ENCODE measurements at regions not wholly inside any gene's neighbourhood (a gene's known extent, or its start where the extent isn't known, plus 50 kb on each side); places are given as distances from the start of the nearest gene placed in this dataset.

DNA sequence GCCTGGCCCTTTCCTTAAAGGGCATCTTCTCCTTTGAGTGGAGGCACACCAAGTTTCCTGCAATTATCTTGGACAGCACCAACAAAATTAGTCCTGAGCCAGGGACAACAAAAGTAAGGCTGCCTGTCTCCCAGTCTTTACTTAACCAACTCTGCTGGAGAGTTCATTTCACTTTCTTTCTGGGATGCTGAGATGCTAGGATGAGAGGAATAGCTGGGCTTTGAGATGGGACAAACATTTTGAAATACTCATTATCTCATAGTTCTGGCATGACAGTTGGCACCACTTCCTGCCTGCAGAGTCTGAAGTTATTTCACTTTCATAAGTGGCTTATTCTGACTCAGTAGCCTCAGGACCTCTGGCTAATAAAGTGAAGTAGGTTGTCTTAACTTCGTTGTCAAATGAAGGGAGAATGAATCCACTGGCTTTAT lies 157.0 kb downstream of the C9orf152 start:
- Histone ChIP-seq H3K4me1 (ENCODE audit: control insufficient read depth, insufficient read depth, low read length) (peaks cover 7% of the 10 kb centered on the region; the same call in 1 of the 2 replicates), H3K9me3 (replicated peaks; ENCODE audit: control insufficient read depth, insufficient read depth, low read length) (no peaks in the 10 kb centered on the region), H2AFZ (ENCODE audit: control insufficient read depth, low read depth, low read length) (no peak overlapping the region), H3K27me3 (replicated peaks in 1 of 2; ENCODE audit: control insufficient read depth in 2 of 2, insufficient read depth in 2 of 2, low read length in 1 of 2) (no peaks in the 10 kb centered on the region; a peak in 1 of 4 replicates), H3K36me3 (ENCODE audit: control insufficient read depth in 2 of 2, insufficient read depth in 2 of 2, low read length in 1 of 2) (peaks cover 1 to 4% of the 10 kb centered on the region in 2 experiments; a peak in 3 of 4 replicates), H3K27ac (ENCODE audit: control insufficient read depth, insufficient read depth) (peak overlapping the region; percentile 87), H3K4me3 (peak overlapping the region; percentile 100), H3K4me2 (ENCODE audit: control insufficient read depth, insufficient read depth) (peak overlapping the region; percentile 95), H4K20me1 (ENCODE audit: control insufficient read depth, insufficient read depth) (no peaks in the 10 kb centered on the region), H3K79me2 (ENCODE audit: control insufficient read depth, insufficient read depth, low read length) (peaks cover 73% of the 10 kb centered on the region), H3K9ac (ENCODE audit: control insufficient read depth, insufficient read depth, low read length) (peak overlapping the region; percentile 55)
- in situ Hi-C loops (cut with MboI) (loop anchor here (5.0 to 10.0 kb wide), 2 partner anchors 84 to 104 kb away; no protein-coding TSS in a partner anchor), intact Hi-C loops (cut with micrococcal nuclease; ENCODE audit: unreplicated experiment) (loop anchor here (1.0 to 10.0 kb wide), 5 partner anchors 42 to 204 kb away; partner anchors contain the start of gene TXN)
- RAD21 ChIA-PET (ENCODE audit: unreplicated experiment) = interaction anchor here (1.0 to 16.8 kb wide), 12 partner anchors 11 to 145 kb away, joined by 3 to 309 read pairs (median 14); no protein-coding TSS in a partner anchor
- SMC1A ChIA-PET (ENCODE audit: uncharacterized antibody, unreplicated experiment) = interaction anchor here (1.0 to 28.0 kb wide), 18 partner anchors 10 to 142 kb away, joined by 3 to 636 read pairs (median 9); no protein-coding TSS in a partner anchor
- DNase-seq (ENCODE audit: low read depth, low spot score) (no peak), FAIRE-seq (peak; percentile 57), ATAC-seq (peak; percentile 56)
- CTCF ChIA-PET = interaction anchor here (0.9 to 20.9 kb wide), 14 partner anchors 10 to 164 kb away, joined by 3 to 537 read pairs (median 6); no protein-coding TSS in a partner anchor
- WGBS (ENCODE audit: insufficient coverage, insufficient replicate concordance, low lambda C conversion rate, missing lambda C conversion rate) = 4% methylated on average over 1 of the region's 1 CpG
- BruUV-seq (replicated peaks) = no TSS peak
- POLR2A ChIA-PET = interaction anchor here (0.5 to 6.6 kb wide), 14 partner anchors 11 to 154 kb away, joined by 3 to 59 read pairs (median 6); no protein-coding TSS in a partner anchor
- TF ChIP-seq STAT3 (IDR thresholded peaks at IDR 0.05; ENCODE audit: low read depth, low read length) (no peak), FOXK2 (IDR thresholded peaks at IDR 0.05) (no peak), EED (IDR thresholded peaks at IDR 0.05; ENCODE audit: low read depth) (peak; percentile 70), SIN3A (IDR thresholded peaks at IDR 0.05; ENCODE audit: low read depth, low read length) (peak; percentile 38; the same call in 1 of the 2 replicates), CBX3 (IDR thresholded peaks at IDR 0.05; ENCODE audit: borderline replicate concordance, low read depth) (no peak), NR2C2 (IDR thresholded peaks at IDR 0.05; ENCODE audit: borderline replicate concordance, control insufficient read depth, insufficient read length, low read depth) (no peak), ETV6 (conservative IDR thresholded peaks at IDR 0.05 in 1 of 2, IDR thresholded peaks at IDR 0.05 in 1 of 2; ENCODE audit: borderline replicate concordance in 1 of 2, low read depth in 1 of 2) (peak in 1 of 2 experiments; percentile 55; a peak in 1 of 4 replicates), NFIC (IDR thresholded peaks at IDR 0.05; ENCODE audit: low read depth, low read length) (peak; percentile 62; the same call in 1 of the 2 replicates), MEF2A (IDR thresholded peaks at IDR 0.05; ENCODE audit: insufficient read depth, low read depth, low read length) (no peak), ZNF24 (IDR thresholded peaks at IDR 0.05) (peak; percentile 41; the same call in 1 of the 2 replicates), IKZF2 (IDR thresholded peaks at IDR 0.05) (peak; percentile 52 to 68; a peak in 3 of 4 replicates), CHD1 (IDR thresholded peaks at IDR 0.05; ENCODE audit: low read depth, low read length) (no peak), SREBF1 (IDR thresholded peaks at IDR 0.05; ENCODE audit: low read length) (no peak), ATF7 (IDR thresholded peaks at IDR 0.05; ENCODE audit: low read depth) (peak; percentile 63)
- TF ChIP-seq, protein P1, sequence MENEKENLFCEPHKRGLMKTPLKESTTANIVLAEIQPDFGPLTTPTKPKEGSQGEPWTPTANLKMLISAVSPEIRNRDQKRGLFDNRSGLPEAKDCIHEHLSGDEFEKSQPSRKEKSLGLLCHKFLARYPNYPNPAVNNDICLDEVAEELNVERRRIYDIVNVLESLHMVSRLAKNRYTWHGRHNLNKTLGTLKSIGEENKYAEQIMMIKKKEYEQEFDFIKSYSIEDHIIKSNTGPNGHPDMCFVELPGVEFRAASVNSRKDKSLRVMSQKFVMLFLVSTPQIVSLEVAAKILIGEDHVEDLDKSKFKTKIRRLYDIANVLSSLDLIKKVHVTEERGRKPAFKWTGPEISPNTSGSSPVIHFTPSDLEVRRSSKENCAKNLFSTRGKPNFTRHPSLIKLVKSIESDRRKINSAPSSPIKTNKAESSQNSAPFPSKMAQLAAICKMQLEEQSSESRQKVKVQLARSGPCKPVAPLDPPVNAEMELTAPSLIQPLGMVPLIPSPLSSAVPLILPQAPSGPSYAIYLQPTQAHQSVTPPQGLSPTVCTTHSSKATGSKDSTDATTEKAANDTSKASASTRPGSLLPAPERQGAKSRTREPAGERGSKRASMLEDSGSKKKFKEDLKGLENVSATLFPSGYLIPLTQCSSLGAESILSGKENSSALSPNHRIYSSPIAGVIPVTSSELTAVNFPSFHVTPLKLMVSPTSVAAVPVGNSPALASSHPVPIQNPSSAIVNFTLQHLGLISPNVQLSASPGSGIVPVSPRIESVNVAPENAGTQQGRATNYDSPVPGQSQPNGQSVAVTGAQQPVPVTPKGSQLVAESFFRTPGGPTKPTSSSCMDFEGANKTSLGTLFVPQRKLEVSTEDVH (IDR thresholded peaks at IDR 0.05; ENCODE audit: low read depth, partially characterized antibody) = no peak
- TF ChIP-seq, protein P2, sequence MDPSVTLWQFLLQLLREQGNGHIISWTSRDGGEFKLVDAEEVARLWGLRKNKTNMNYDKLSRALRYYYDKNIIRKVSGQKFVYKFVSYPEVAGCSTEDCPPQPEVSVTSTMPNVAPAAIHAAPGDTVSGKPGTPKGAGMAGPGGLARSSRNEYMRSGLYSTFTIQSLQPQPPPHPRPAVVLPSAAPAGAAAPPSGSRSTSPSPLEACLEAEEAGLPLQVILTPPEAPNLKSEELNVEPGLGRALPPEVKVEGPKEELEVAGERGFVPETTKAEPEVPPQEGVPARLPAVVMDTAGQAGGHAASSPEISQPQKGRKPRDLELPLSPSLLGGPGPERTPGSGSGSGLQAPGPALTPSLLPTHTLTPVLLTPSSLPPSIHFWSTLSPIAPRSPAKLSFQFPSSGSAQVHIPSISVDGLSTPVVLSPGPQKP (IDR thresholded peaks at IDR 0.05; ENCODE audit: low read depth, low read length) = no peak
- TF ChIP-seq, protein P3, sequence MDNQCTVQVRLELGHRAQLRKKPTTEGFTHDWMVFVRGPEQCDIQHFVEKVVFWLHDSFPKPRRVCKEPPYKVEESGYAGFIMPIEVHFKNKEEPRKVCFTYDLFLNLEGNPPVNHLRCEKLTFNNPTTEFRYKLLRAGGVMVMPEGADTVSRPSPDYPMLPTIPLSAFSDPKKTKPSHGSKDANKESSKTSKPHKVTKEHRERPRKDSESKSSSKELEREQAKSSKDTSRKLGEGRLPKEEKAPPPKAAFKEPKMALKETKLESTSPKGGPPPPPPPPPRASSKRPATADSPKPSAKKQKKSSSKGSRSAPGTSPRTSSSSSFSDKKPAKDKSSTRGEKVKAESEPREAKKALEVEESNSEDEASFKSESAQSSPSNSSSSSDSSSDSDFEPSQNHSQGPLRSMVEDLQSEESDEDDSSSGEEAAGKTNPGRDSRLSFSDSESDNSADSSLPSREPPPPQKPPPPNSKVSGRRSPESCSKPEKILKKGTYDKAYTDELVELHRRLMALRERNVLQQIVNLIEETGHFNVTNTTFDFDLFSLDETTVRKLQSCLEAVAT (IDR thresholded peaks at IDR 0.05) = no peak
- TF ChIP-seq, protein P4, sequence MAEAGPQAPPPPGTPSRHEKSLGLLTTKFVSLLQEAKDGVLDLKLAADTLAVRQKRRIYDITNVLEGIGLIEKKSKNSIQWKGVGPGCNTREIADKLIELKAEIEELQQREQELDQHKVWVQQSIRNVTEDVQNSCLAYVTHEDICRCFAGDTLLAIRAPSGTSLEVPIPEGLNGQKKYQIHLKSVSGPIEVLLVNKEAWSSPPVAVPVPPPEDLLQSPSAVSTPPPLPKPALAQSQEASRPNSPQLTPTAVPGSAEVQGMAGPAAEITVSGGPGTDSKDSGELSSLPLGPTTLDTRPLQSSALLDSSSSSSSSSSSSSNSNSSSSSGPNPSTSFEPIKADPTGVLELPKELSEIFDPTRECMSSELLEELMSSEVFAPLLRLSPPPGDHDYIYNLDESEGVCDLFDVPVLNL (IDR thresholded peaks at IDR 0.05; ENCODE audit: low read depth, low read length) = no peak
